ENCODE measurements at regions not wholly inside any gene's neighbourhood (a gene's known extent, or its start where the extent isn't known, plus 50 kb on each side); places are given as distances from the start of the nearest gene placed in this dataset.

DNA sequence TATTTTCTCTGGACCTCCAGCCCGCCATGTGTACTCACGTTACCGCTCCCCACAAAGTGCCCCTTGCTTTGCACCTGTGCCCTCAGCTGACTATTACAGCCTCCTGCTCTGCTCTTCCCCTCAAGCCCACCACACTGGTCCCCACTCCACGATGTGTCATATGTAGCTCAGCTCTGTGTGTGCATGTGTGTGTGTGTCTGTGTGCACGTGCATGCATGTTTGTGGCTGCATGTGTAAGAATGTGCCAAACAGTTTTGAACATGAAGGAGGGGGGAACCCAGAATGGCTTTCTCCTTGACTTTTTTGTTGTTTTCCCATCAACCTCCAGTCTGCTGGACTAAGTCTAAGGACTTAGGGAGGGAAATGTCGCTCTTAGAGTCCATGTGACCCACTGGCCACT lies 54.8 kb upstream of the BTRC start:
- no peak for DNase-seq

DNA sequence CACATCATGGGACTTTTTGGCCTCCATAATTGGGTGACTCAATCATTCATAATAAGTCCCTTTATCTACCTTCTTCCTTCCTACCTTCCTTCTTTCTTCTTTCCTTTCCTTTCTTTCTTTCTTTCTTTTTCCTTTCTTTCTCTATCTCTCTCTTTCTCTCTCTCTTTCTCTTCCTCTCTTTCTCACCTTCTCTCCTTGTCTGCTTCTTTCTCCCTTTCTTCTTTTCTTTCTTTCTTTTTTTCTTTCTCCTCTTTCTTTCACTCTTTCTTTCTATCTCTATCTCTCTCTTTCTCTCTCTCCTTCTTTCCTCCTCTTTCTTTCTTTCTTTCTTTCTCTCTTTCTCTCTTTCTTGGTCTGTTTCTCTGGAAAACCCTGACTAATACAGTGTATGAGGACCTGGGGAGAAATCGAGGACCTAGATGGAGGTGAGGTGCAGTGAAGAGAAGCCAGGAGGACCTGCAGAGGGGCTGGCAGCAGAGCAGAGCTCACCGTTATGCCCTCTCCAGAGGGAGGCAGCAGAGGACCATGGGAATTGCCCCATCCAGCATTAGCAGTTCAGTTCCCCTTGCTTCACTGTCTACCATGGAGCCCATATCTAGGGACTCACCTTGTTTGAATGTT lies 52.7 kb upstream of the BTRC start:
- peak; percentile 20 to 38 for DNase-seq

DNA sequence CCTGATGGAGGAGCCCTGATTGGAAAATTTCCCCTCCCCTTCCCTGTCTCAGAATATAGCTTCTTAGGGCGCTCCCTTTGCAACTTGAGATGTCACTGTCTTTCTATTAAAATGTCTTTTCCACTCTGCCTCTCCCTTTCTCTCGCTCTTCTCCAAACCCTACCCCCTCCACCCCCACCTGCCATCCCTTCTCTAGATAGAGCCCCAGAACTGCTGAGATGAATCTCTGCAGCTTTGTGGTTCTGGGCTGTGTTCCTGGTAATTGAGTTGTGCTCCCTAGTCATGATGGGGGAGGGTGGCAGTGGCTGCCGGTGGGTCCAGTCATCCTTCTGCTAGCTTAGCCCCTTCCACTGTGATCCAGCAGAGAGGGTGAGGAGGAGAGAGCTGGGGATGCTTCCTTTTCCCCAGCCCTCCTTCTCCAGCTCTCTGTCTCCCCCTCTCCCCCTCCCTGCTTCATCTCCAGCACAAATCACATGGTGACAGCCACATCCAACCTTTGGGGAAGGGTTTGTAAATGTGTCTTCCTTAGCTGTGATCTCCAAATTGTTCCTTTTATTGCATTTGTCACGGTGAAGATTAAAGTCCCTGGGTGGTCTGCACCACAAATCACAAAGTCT lies 50.8 kb upstream of the BTRC start:
- DNase-seq, result no peak
